Naive thymus-derived CD4-positive, alpha-beta T cell (primary cell): ENCODE measurements at regions not wholly inside any gene's neighbourhood (a gene's known extent, or its start where the extent isn't known, plus 50 kb on each side); places are given as distances from the start of the nearest gene placed in this dataset.

ENCODE experiments used
- ATAC-seq: fragments of 150-1000 bp; cut with Tn5 transposase; 2 replicates; pipeline ENCODE4 v1.10.0; 2021; ENCODE audit warnings: mild to moderate bottlenecking, moderate library complexity
- CTCF ChIA-PET: fragments of 350-600 bp; sonication (Branson Sonifier 250); formaldehyde crosslinking; loops from one replicate; lab custom pipeline; 2021; ENCODE audit warnings: antibody characterized with exemption; lab: Charles Lee
- POLR2A ChIA-PET: fragments of 350-600 bp; sonication (Branson Sonifier 250); formaldehyde crosslinking; loops from one replicate; lab custom pipeline; 2021; ENCODE audit warnings: antibody characterized with exemption, inconsistent platforms; lab: Charles Lee
- DNase-seq, 9 donors: peaks; one replicate each; pipeline versions ENCODE4 v3.0.0 to v3.0.0-alpha.2; 2020 to 2022; ENCODE audit warnings: mixed read lengths in 1 of 9
- H3K27ac ChIP-seq: one replicate; pipeline ENCODE4 v1.7.0; 2013; ENCODE audit warnings: mild to moderate bottlenecking, low read depth, low read length, moderate library complexity
- H3K27me3 ChIP-seq, 2 donors: one replicate each; pipeline ENCODE4 v1.7.0; 2013; ENCODE audit warnings: low read length in 2 of 2, mild to moderate bottlenecking in 2 of 2, moderate library complexity in 2 of 2; ENCODE audit not compliant: control insufficient read depth in 2 of 2, insufficient read depth in 2 of 2
- H3K36me3 ChIP-seq, 3 experiments: 1 replicate in 2 of 3; 2 replicates in 1 of 3; pipeline ENCODE4 v1.7.0; 2013; ENCODE audit warnings: low read length in 3 of 3, mild to moderate bottlenecking in 3 of 3, moderate library complexity in 1 of 3; ENCODE audit not compliant: insufficient read depth in 3 of 3, control insufficient read depth in 2 of 3
- H3K4me1 ChIP-seq, 2 donors: one replicate each; pipeline ENCODE4 v1.7.0; 2013; ENCODE audit warnings: low read length in 2 of 2, mild to moderate bottlenecking in 2 of 2, moderate library complexity in 1 of 2; ENCODE audit not compliant: control insufficient read depth in 2 of 2, insufficient read depth in 2 of 2
- H3K4me3 ChIP-seq: 2 replicates; pipeline ENCODE4 v1.7.0; 2013; ENCODE audit warnings: mild to moderate bottlenecking, low read length
- H3K9me3 ChIP-seq, 3 experiments: 1 replicate in 2 of 3; 2 replicates in 1 of 3; pipeline ENCODE4 v1.7.0; 2013; ENCODE audit warnings: low read length in 3 of 3; ENCODE audit not compliant: control insufficient read depth in 2 of 3
- H3K27ac Mint-ChIP-seq, 9 donors: one replicate each; pipeline ENCODE4 v1.8.0; 2020 to 2022; ENCODE audit warnings: mixed read lengths in 9 of 9, mild to moderate bottlenecking in 8 of 9, moderate library complexity in 5 of 9, inconsistent platforms in 2 of 9
- H3K27me3 Mint-ChIP-seq, 5 donors: one replicate each; pipeline ENCODE4 v1.8.0; 2021 to 2022; ENCODE audit warnings: mixed read lengths in 5 of 5, mild to moderate bottlenecking in 1 of 5
- H3K36me3 Mint-ChIP-seq, 5 donors: one replicate each; pipeline ENCODE4 v1.8.0; 2020 to 2022; ENCODE audit warnings: mixed read lengths in 5 of 5, mild to moderate bottlenecking in 3 of 5, inconsistent platforms in 1 of 5
- H3K4me1 Mint-ChIP-seq, 7 donors: one replicate each; pipeline ENCODE4 v1.8.0; 2020 to 2022; ENCODE audit warnings: mixed read lengths in 7 of 7, mild to moderate bottlenecking in 3 of 7, inconsistent platforms in 1 of 7
- H3K4me3 Mint-ChIP-seq, 10 donors: one replicate each; pipeline ENCODE4 v1.8.0; 2020 to 2022; ENCODE audit warnings: mild to moderate bottlenecking in 10 of 10, mixed read lengths in 10 of 10, moderate library complexity in 6 of 10, inconsistent platforms in 2 of 10
- H3K9me3 Mint-ChIP-seq, 11 donors: one replicate each; pipeline ENCODE4 v1.8.0; 2020 to 2022; ENCODE audit warnings: mixed read lengths in 11 of 11, mild to moderate bottlenecking in 4 of 11, inconsistent platforms in 1 of 11, moderate library complexity in 1 of 11
- intact Hi-C, 2 donors: fragments of 100-400 bp; cut with micrococcal nuclease; formaldehyde crosslinking; loops; one replicate each; pipeline ENCODE4 v1.15.1; 2023

- Mint-ChIP-seq H3K27me3 (no peaks in the 10 kb centered on the region), H3K4me1 (peaks cover 0 to 1% (median 0%) of the 10 kb centered on the region in 7 donors), H3K9me3 (no peaks in the 10 kb centered on the region), H3K36me3 (no peaks in the 10 kb centered on the region), H3K27ac (no peak overlapping the region), H3K4me3 (no peak overlapping the region)
- H3K9me3 ChIP-seq: no peaks in the 10 kb centered on the region
- no peaks in the 10 kb centered on the region for H3K27me3 ChIP-seq
- no peak overlapping the region for H3K27ac ChIP-seq
- intact Hi-C loops: no loop called here
- no peaks in the 10 kb centered on the region for H3K4me1 ChIP-seq
- POLR2A ChIA-PET: no interaction called here
- CTCF ChIA-PET: no interaction called here
- no peak overlapping the region for H3K4me3 ChIP-seq
- H3K36me3 ChIP-seq: no peaks in the 10 kb centered on the region
- DNase-seq: no peak
- peak; percentile 14 for ATAC-seq
Observed at GRCh38 chr2:42928692-42929545, 136.5 kb upstream of the HAAO start.

- CTCF ChIA-PET: no interaction called here
- H3K4me1 ChIP-seq: no peaks in the 10 kb centered on the region
Observed at GRCh38 chr2:42928161-42928691, 135.8 kb upstream of the HAAO start.

GRCh38 chr2:42927334-42928160 is 135.2 kb upstream of the HAAO start:
- H3K4me1 ChIP-seq: no peaks in the 10 kb centered on the region
- intact Hi-C loops: no loop called here
- CTCF ChIA-PET: no interaction called here
- Mint-ChIP-seq H3K27ac (peak overlapping the region in 1 of 9 donors; percentile 66), H3K9me3 (no peaks in the 10 kb centered on the region), H3K4me1 (peaks cover 0 to 3% (median 0%) of the 10 kb centered on the region in 7 donors), H3K27me3 (no peaks in the 10 kb centered on the region), H3K4me3 (no peak overlapping the region), H3K36me3 (no peaks in the 10 kb centered on the region)
- DNase-seq (no peak), ATAC-seq (no peak)
- no peaks in the 10 kb centered on the region for H3K27me3 ChIP-seq
- H3K9me3 ChIP-seq: no peaks in the 10 kb centered on the region
- no peaks in the 10 kb centered on the region for H3K36me3 ChIP-seq
- POLR2A ChIA-PET: no interaction called here
- no peak overlapping the region for H3K4me3 ChIP-seq
- H3K27ac ChIP-seq: no peak overlapping the region

More at GRCh38 chr2:42928161-42928691, 135.8 kb upstream of the HAAO start:
- H3K36me3 Mint-ChIP-seq: no peaks in the 10 kb centered on the region
- intact Hi-C loops: no loop called here
- H3K27me3 Mint-ChIP-seq: no peaks in the 10 kb centered on the region
- no peak overlapping the region for H3K4me3 ChIP-seq
- no peaks in the 10 kb centered on the region for H3K27me3 ChIP-seq
- H3K9me3 Mint-ChIP-seq: no peaks in the 10 kb centered on the region
- POLR2A ChIA-PET: no interaction called here
- H3K27ac Mint-ChIP-seq: peak overlapping the region in 1 of 9 donors; percentile 66
- H3K4me1 Mint-ChIP-seq: peaks cover 0 to 3% (median 0%) of the 10 kb centered on the region in 7 donors
- H3K4me3 Mint-ChIP-seq: no peak overlapping the region
- no peaks in the 10 kb centered on the region for H3K36me3 ChIP-seq
- no peak for ATAC-seq
- no peak for DNase-seq
- no peak overlapping the region for H3K27ac ChIP-seq
- H3K9me3 ChIP-seq: no peaks in the 10 kb centered on the region

- Mint-ChIP-seq H3K27ac (no peak overlapping the region), H3K4me1 (peaks cover 0 to 3% (median 0%) of the 10 kb centered on the region in 7 donors), H3K36me3 (no peaks in the 10 kb centered on the region), H3K4me3 (no peak overlapping the region), H3K9me3 (no peaks in the 10 kb centered on the region), H3K27me3 (no peaks in the 10 kb centered on the region)
- DNase-seq: no peak
- H3K27me3 ChIP-seq: no peaks in the 10 kb centered on the region
- intact Hi-C loops: no loop called here
- no peaks in the 10 kb centered on the region for H3K36me3 ChIP-seq
- no peak overlapping the region for H3K27ac ChIP-seq
- no peaks in the 10 kb centered on the region for H3K9me3 ChIP-seq
- no peak overlapping the region for H3K4me3 ChIP-seq
- ChIA-PET CTCF (interaction anchor here (0.9 kb wide), 1 partner anchor 20 kb away, joined by 6 read pairs; no protein-coding TSS in a partner anchor), POLR2A (no interaction called here)
- ATAC-seq: no peak
- H3K4me1 ChIP-seq: no peaks in the 10 kb centered on the region
Observed at GRCh38 chr2:42926434-42927333, 134.3 kb upstream of the HAAO start.

- intact Hi-C loops: no loop called here
Observed at GRCh38 chr2:42925742-42926433, 133.5 kb upstream of the HAAO start.

More at GRCh38 chr2:42925742-42926433, 133.5 kb upstream of the HAAO start:
- H3K27me3 Mint-ChIP-seq: no peaks in the 10 kb centered on the region
- no peaks in the 10 kb centered on the region for H3K9me3 Mint-ChIP-seq
- DNase-seq (no peak), ATAC-seq (no peak)
- Histone ChIP-seq H3K4me3 (no peak overlapping the region), H3K27me3 (no peaks in the 10 kb centered on the region), H3K36me3 (no peaks in the 10 kb centered on the region), H3K27ac (no peak overlapping the region), H3K4me1 (no peaks in the 10 kb centered on the region), H3K9me3 (no peaks in the 10 kb centered on the region)
- H3K4me3 Mint-ChIP-seq: no peak overlapping the region
- H3K4me1 Mint-ChIP-seq: peaks cover 0 to 3% (median 0%) of the 10 kb centered on the region in 7 donors
- no peaks in the 10 kb centered on the region for H3K36me3 Mint-ChIP-seq
- ChIA-PET POLR2A (no interaction called here), CTCF (interaction anchor here (0.9 kb wide), 1 partner anchor 20 kb away, joined by 6 read pairs; no protein-coding TSS in a partner anchor)
- no peak overlapping the region for H3K27ac Mint-ChIP-seq
